ENCODE measurements at regions not wholly inside any gene's neighbourhood (a gene's known extent, or its start where the extent isn't known, plus 50 kb on each side); places are given as distances from the start of the nearest gene placed in this dataset.
"Not testable (repeated sequence)": the region's sequence is repeated elsewhere in the genome, so short reads cannot be mapped to it uniquely, and the experiment has no call there.

- DNase-seq, result no peak
These were observed 69.3 kb downstream of the SHANK2 start for GRCh38 chr11:71182791-71183677.

GRCh38 chr11:71181566-71181965, 70.8 kb downstream of the SHANK2 start:
- no peak for DNase-seq

- no peak for DNase-seq
These were observed 71.5 kb downstream of the SHANK2 start for GRCh38 chr11:71180694-71181470.

- DNase-seq, result no peak
These were observed 72.3 kb downstream of the SHANK2 start for GRCh38 chr11:71179877-71180605.

- no peak for DNase-seq
These were observed 74.3 kb downstream of the SHANK2 start for GRCh38 chr11:71178076-71178475.

GRCh38 chr11:71176812-71177211, 75.6 kb downstream of the SHANK2 start:
- DNase-seq, result no peak

GRCh38 chr11:71173709-71174108, 78.7 kb downstream of the SHANK2 start:
- no peak for DNase-seq

GRCh38 chr11:71172680-71173079, 79.7 kb downstream of the SHANK2 start:
- no peak for DNase-seq

GRCh38 chr11:71171576-71171975, 80.8 kb downstream of the SHANK2 start:
- DNase-seq, result no peak

GRCh38 chr11:71170624-71171423, 81.6 kb downstream of the SHANK2 start:
- DNase-seq, result no peak

GRCh38 chr11:71169313-71169712, 83.1 kb downstream of the SHANK2 start:
- no peak for DNase-seq

- not testable (repeated sequence) for DNase-seq
These were observed 84.6 kb downstream of the SHANK2 start for GRCh38 chr11:71167814-71168213.

GRCh38 chr11:71165771-71166170, 86.6 kb downstream of the SHANK2 start:
- DNase-seq, result no peak

- DNase-seq, result no peak
These were observed 87.8 kb downstream of the SHANK2 start for GRCh38 chr11:71164621-71165020.

GRCh38 chr11:71164186-71164585, 88.2 kb downstream of the SHANK2 start:
- DNase-seq, result no peak

GRCh38 chr11:71163371-71163770, 89.0 kb downstream of the SHANK2 start:
- no peak for DNase-seq

- DNase-seq, result no peak
These were observed 93.4 kb downstream of the SHANK2 start for GRCh38 chr11:71158936-71159335.

- not testable (repeated sequence) for DNase-seq
These were observed 94.7 kb downstream of the SHANK2 start for GRCh38 chr11:71157676-71158075.

- no peak for DNase-seq
These were observed 96.1 kb downstream of the SHANK2 start for GRCh38 chr11:71156301-71156700.

GRCh38 chr11:71155846-71156245, 96.5 kb downstream of the SHANK2 start:
- no peak for DNase-seq

- no peak for DNase-seq
These were observed 98.0 kb downstream of the SHANK2 start for GRCh38 chr11:71154261-71154805.
